ENCODE measurements at regions not wholly inside any gene's neighbourhood (a gene's known extent, or its start where the extent isn't known, plus 50 kb on each side); places are given as distances from the start of the nearest gene placed in this dataset.
"Not testable (repeated sequence)": the region's sequence is repeated elsewhere in the genome, so short reads cannot be mapped to it uniquely, and the experiment has no call there.

DNA sequence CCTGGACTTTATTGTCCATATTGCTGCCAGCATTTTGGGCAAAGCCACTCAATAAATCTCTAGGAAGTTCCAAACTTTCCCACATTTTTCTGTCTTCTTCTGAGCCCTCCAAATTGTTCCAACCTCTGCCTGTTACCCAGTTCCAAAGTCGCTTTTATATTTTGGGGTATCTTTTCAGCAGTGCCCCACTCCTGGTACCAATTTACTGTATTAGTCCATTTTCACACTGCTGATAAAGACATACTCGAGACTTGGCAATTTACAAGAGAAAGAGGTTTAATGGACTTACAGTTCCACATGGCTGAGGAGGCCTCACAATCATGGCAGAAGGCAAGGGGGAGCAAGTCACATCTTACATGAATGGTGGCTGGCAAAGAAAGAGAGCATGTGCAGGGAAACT, 53.4 kb downstream of the AHSP start:
- H3K4me3 ChIP-seq (ENCODE audit: low read depth, low read length); DNase-seq (ENCODE audit: low read depth); FAIRE-seq; H3K36me3 ChIP-seq (ENCODE audit: control insufficient read depth, insufficient read depth, low read length); H3K27me3 ChIP-seq (ENCODE audit: control insufficient read depth, insufficient read depth, low read length): not testable (repeated sequence)

DNA sequence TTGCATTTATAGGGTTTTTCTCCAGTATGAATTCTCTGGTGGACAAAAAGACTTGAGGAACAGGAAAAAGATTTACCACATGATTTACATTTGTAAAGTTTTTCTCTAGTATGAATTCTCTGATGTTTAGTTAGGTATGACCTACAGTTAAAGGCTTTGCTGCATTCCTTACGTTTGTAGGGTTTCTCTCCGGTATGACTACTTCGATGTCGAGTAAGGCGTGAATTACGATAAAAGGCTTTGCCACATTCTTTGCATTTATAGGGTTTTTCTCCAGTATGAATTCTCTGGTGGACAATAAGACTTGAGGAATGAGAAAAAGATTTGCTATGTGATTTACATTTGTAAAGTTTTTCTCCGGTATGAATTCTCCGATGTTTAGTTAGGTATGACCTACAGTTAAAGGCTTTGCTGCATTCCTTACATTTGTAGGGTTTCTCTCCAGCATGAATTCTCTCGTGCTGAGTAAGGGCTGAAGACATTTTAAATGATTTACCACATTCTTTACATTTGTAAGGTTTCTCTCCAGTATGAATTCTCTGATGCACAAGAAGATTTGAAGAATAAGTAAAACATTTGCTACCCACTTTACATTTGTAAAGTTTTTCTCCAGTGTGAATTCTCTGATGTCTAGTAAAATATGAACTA, 74.2 kb downstream of the AHSP start:
- not testable (repeated sequence) for FAIRE-seq; H3K36me3 ChIP-seq (ENCODE audit: control insufficient read depth, insufficient read depth, low read length); H3K4me3 ChIP-seq (ENCODE audit: low read depth, low read length); H3K27me3 ChIP-seq (ENCODE audit: control insufficient read depth, insufficient read depth, low read length); DNase-seq (ENCODE audit: low read depth)

DNA sequence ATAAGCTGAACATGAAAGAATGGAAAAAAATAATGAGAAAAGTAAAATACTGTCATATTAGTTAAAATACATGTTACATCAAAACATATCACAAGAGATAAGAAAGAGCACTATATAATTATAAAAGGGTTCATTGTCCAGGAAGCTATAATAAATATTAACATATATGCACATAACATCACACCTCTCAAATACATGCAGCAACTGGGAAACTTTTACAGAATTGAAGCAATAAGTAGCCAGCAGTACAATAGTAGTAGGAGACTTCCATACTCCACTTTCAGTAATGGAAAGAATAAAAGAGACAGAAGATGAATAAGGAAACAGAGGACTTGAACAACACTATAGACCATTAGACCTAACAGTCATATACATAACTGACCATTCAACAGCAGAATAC, 90.4 kb downstream of the AHSP start:
- FAIRE-seq (no peak), DNase-seq (ENCODE audit: low read depth) (no peak)
- no peaks in the 10 kb centered on the region for H3K27me3 ChIP-seq (ENCODE audit: control insufficient read depth, insufficient read depth, low read length)
- no peak overlapping the region for H3K4me3 ChIP-seq (ENCODE audit: low read depth, low read length)
- no peaks in the 10 kb centered on the region for H3K36me3 ChIP-seq (ENCODE audit: control insufficient read depth, insufficient read depth, low read length)
- TF ChIP-seq, protein P1, sequence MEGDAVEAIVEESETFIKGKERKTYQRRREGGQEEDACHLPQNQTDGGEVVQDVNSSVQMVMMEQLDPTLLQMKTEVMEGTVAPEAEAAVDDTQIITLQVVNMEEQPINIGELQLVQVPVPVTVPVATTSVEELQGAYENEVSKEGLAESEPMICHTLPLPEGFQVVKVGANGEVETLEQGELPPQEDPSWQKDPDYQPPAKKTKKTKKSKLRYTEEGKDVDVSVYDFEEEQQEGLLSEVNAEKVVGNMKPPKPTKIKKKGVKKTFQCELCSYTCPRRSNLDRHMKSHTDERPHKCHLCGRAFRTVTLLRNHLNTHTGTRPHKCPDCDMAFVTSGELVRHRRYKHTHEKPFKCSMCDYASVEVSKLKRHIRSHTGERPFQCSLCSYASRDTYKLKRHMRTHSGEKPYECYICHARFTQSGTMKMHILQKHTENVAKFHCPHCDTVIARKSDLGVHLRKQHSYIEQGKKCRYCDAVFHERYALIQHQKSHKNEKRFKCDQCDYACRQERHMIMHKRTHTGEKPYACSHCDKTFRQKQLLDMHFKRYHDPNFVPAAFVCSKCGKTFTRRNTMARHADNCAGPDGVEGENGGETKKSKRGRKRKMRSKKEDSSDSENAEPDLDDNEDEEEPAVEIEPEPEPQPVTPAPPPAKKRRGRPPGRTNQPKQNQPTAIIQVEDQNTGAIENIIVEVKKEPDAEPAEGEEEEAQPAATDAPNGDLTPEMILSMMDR (IDR thresholded peaks at IDR 0.05; ENCODE audit: insufficient read depth, low read length, severe bottlenecking): no peak

DNA sequence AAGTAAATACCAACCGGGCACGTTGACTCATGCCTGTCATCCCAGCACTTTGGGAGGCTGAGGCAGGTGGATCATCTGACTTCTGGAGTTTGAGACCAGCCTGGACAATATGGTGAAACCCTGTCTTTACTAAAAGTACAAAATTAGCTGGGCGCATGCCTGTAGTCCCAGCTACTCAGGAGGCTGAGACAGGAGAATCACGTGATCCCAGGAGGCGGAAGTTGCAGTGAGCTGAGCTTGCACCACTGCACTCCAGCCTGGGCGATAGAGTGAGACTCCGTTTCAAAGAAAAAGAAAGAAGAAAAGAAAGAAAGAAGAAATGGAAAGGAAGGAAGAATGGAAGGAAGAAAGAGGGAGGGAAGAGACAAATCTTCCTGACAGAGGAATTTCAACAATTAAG, 108.7 kb downstream of the AHSP start:
- no peak for FAIRE-seq
- no peak overlapping the region for H3K4me3 ChIP-seq (ENCODE audit: low read depth, low read length)
- no peaks in the 10 kb centered on the region for H3K27me3 ChIP-seq (ENCODE audit: control insufficient read depth, insufficient read depth, low read length)
- TF ChIP-seq, protein P1 (IDR thresholded peaks at IDR 0.05; ENCODE audit: insufficient read depth, low read length, severe bottlenecking): no peak
- H3K36me3 ChIP-seq (ENCODE audit: control insufficient read depth, insufficient read depth, low read length): no peaks in the 10 kb centered on the region
- DNase-seq (ENCODE audit: low read depth): no peak

DNA sequence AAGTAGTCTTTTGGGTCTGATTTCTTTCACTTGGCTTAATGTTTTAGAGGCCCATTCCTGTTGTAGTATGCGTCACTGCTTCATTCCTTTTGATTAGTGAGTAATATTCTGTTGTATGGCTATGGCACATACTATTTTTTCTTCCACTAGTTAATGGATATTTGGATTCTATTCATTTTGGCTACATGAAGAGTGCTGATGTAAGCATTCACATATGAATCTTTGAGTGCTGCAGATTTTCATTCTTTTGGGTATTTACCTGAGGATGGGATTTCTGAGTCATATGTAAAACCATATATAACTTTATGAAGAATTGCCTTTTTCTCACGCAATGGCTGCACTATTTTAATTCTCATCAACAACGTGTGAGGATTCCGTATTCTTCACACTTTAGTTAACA, 113.6 kb downstream of the AHSP start:
- no peak for FAIRE-seq
- TF ChIP-seq, protein P1 (IDR thresholded peaks at IDR 0.05; ENCODE audit: insufficient read depth, low read length, severe bottlenecking): no peak

DNA sequence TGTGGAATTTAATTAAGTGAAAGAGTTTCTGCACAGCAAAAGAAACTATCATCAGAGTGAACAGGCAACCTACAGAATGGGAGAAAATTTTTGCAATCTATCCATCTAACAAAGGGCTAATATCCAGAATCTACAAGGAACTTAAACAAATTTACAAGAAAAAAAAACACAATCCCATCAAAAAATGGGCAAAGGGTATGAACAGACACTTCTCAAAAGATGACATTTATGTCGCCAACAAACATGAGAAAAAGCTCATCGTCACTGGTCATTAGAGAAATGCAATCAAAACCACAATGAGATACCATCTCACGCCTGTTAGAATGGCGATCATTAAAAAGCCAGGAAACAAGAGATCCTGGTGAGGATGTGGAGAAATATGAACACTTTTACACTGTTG, 128.0 kb downstream of the AHSP start:
- not testable (repeated sequence) for H3K36me3 ChIP-seq (ENCODE audit: control insufficient read depth, insufficient read depth, low read length); H3K27me3 ChIP-seq (ENCODE audit: control insufficient read depth, insufficient read depth, low read length); DNase-seq (ENCODE audit: low read depth); FAIRE-seq; H3K4me3 ChIP-seq (ENCODE audit: low read depth, low read length)

More for the DNA sequence above, 113.6 kb downstream of the AHSP start:
- no peaks in the 10 kb centered on the region for H3K27me3 ChIP-seq (ENCODE audit: control insufficient read depth, insufficient read depth, low read length)
- no peaks in the 10 kb centered on the region for H3K36me3 ChIP-seq (ENCODE audit: control insufficient read depth, insufficient read depth, low read length)
- H3K4me3 ChIP-seq (ENCODE audit: low read depth, low read length): no peak overlapping the region
- no peak for DNase-seq (ENCODE audit: low read depth)

DNA sequence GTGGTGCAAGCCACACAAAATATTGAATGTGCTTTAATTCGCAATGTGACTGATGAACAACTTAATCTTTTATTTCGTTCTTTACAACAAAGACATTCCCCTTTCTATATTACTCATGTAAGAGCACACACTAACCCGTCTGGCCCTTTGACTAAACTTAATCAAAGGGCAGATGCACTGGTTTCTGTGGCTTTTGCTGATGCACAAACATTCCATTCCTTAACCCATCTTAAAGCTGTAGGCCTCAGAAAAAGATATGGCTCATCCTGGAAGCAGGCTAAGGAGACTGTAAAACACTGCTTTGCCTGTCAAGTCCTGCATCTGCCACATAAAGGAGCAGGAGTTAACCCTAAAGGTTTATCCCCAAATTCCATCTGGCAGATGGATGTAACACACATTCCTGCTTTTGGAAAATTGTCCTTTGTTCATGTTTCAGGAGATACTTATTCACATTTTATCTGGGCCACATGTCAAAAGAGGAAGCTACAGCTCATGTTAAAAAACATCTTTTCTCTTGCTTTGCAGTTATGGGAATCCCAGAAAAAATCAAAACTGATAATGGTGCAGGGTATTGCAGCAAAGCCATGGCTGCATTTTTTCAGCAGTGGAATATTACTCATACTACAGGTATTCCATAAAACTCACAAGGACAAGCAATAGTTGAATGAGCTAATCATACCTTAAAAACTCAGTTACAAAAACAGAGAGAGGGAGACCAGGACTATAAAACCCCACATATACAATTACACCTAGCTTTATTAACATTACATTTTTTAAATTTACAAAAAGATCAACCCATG, 137.2 kb downstream of the AHSP start:
- TF ChIP-seq, protein P1 (IDR thresholded peaks at IDR 0.05; ENCODE audit: insufficient read depth, low read length, severe bottlenecking): no peak
- DNase-seq (ENCODE audit: low read depth) (peak; percentile 25), FAIRE-seq (no peak)
- H3K4me3 ChIP-seq (ENCODE audit: low read depth, low read length): no peak overlapping the region
- H3K36me3 ChIP-seq (ENCODE audit: control insufficient read depth, insufficient read depth, low read length): no peaks in the 10 kb centered on the region
- no peaks in the 10 kb centered on the region for H3K27me3 ChIP-seq (ENCODE audit: control insufficient read depth, insufficient read depth, low read length)
